NT2/D1 (cell line): ENCODE measurements at regions not wholly inside any gene's neighbourhood (a gene's known extent, or its start where the extent isn't known, plus 50 kb on each side); places are given as distances from the start of the nearest gene placed in this dataset.

Experiments used
- YY1 ChIP-seq: IDR thresholded peaks from 2 replicates; pipeline ENCODE4 v1.6.1; 2011; ENCODE audit not compliant: insufficient read length, insufficient read depth
- ZNF274 ChIP-seq: IDR thresholded peaks from 2 replicates; pipeline ENCODE4 v1.6.1; 2011; ENCODE audit warnings: mild to moderate bottlenecking, low read depth, low read length

DNA sequence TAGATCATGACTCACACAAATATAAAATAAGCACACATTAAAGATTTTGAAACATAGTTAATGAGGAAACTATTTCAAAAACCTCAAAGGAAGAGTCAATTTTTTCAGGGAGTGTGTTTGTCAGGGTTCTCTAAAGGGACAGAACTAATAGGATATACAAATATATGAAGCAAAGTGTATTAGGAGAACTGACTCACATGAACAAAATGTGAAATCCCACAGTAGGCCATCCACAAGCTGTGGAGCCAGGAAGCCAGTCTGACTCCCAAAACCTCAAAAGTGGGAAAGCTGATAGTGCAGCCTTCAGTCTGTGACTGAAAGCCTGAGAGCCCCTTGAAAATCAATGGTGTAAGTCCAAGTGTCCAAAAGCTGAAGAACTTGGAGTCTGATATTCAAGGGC is 898.0 kb upstream of the EYS start:
- TF ChIP-seq YY1: no peak
- TF ChIP-seq ZNF274: no peak
